Parathyroid adenoma (tissue), 2 donors: ENCODE measurements at regions not wholly inside any gene's neighbourhood (a gene's known extent, or its start where the extent isn't known, plus 50 kb on each side); places are given as distances from the start of the nearest gene placed in this dataset.

Experiments
- H2AFZ ChIP-seq: fragments of 300-600 bp; sonication (generic); one replicate; pipeline ENCODE4 v1.7.0; 2017; ENCODE audit warnings: antibody characterized with exemption, mild to moderate bottlenecking
- H3K27ac ChIP-seq: fragments of 300-600 bp; sonication (generic); one replicate; pipeline ENCODE4 v1.7.0; 2017
- H3K27me3 ChIP-seq: fragments of 300-600 bp; sonication (generic); one replicate; pipeline ENCODE4 v1.7.0; 2017; ENCODE audit warnings: low read length; ENCODE audit not compliant: control insufficient read depth, insufficient read depth
- H3K36me3 ChIP-seq: fragments of 300-600 bp; sonication (generic); one replicate; pipeline ENCODE4 v1.7.0; 2017; ENCODE audit warnings: low read length; ENCODE audit not compliant: control insufficient read depth, insufficient read depth
- H3K4me1 ChIP-seq: fragments of 300-600 bp; sonication (generic); one replicate; pipeline ENCODE4 v1.7.0; 2017; ENCODE audit warnings: control low read depth
- H3K4me2 ChIP-seq: fragments of 300-600 bp; sonication (generic); one replicate; pipeline ENCODE4 v1.7.0; 2017; ENCODE audit warnings: low read length
- H3K4me3 ChIP-seq: fragments of 300-600 bp; sonication (generic); one replicate; pipeline ENCODE4 v1.7.0; 2017; ENCODE audit warnings: low read depth, low read length
- H3K79me2 ChIP-seq: fragments of 300-600 bp; sonication (generic); one replicate; pipeline ENCODE4 v1.7.0; 2017; ENCODE audit warnings: control low read depth
- H3K9ac ChIP-seq: fragments of 300-600 bp; sonication (generic); one replicate; pipeline ENCODE4 v1.7.0; 2017; ENCODE audit warnings: mild to moderate bottlenecking
- H3K9me3 ChIP-seq: fragments of 300-600 bp; sonication (generic); one replicate; pipeline ENCODE4 v1.7.0; 2017; ENCODE audit warnings: low read length; ENCODE audit not compliant: control insufficient read depth
- TF ChIP-seq, protein P1 (sequence below): fragments of 300-600 bp; sonication (generic); IDR thresholded peaks from one replicate; pipeline ENCODE4 v1.7.0; 2017; ENCODE audit warnings: antibody characterized with exemption, mild to moderate bottlenecking
- donor health status: primary hyperparathyroidism.

DNA sequence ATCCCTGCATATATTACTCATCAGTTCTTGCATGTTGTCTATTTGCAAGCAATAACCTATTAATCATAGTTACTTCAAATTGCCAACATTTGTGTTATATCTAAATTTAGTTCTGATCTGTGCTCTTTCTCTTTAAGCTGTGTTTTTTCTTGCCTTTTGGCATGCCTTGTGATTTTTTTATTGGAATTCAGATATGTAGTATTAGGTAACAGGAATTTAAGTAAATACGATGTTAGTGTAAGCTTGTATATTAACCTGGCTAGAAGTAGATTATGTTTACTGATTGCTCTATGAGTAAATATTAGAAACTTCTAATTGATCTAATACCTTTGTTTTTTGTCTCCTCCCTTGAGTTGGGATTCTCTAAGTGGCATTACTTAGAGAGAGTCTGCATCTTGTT, 718.9 kb upstream of the POT1 start:
- H3K9me3 ChIP-seq = no peaks in the 10 kb centered on the region
- TF ChIP-seq, protein P1, sequence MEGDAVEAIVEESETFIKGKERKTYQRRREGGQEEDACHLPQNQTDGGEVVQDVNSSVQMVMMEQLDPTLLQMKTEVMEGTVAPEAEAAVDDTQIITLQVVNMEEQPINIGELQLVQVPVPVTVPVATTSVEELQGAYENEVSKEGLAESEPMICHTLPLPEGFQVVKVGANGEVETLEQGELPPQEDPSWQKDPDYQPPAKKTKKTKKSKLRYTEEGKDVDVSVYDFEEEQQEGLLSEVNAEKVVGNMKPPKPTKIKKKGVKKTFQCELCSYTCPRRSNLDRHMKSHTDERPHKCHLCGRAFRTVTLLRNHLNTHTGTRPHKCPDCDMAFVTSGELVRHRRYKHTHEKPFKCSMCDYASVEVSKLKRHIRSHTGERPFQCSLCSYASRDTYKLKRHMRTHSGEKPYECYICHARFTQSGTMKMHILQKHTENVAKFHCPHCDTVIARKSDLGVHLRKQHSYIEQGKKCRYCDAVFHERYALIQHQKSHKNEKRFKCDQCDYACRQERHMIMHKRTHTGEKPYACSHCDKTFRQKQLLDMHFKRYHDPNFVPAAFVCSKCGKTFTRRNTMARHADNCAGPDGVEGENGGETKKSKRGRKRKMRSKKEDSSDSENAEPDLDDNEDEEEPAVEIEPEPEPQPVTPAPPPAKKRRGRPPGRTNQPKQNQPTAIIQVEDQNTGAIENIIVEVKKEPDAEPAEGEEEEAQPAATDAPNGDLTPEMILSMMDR = no peak

DNA sequence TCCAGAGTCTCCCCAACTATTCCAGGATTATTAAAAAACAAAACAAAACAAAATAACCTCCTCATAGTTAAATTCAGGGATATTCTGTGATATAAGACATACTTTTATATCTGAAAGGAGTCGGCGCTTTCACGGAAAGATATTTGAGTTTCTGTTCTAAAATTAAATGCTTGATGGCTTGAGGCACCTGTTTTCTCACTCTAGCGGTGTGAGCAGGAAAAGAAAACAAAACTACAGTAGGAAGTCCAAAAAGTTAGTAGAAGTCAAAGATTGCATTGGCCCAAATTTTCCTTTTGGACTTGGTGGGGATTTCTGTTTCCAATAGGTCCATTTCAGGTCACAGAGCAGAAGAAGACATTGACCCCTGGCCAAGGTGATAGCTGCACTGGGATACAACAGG, 716.1 kb upstream of the POT1 start:
- Histone ChIP-seq H2AFZ (no peak overlapping the region), H3K4me3 (no peak overlapping the region), H3K36me3 (no peaks in the 10 kb centered on the region), H3K79me2 (no peaks in the 10 kb centered on the region), H3K4me1 (no peaks in the 10 kb centered on the region), H3K9me3 (no peaks in the 10 kb centered on the region), H3K27ac (no peak overlapping the region), H3K27me3 (no peaks in the 10 kb centered on the region), H3K9ac (no peak overlapping the region), H3K4me2 (no peak overlapping the region)
- TF ChIP-seq, protein P1 = no peak

More for the DNA sequence above, 718.9 kb upstream of the POT1 start:
- H3K4me1 ChIP-seq = no peaks in the 10 kb centered on the region
- H3K4me3 ChIP-seq = no peak overlapping the region
- H3K4me2 ChIP-seq = no peak overlapping the region
- H3K27ac ChIP-seq = no peak overlapping the region
- H3K9ac ChIP-seq = no peak overlapping the region
- H3K36me3 ChIP-seq = no peaks in the 10 kb centered on the region
- H3K27me3 ChIP-seq = no peaks in the 10 kb centered on the region
- no peaks in the 10 kb centered on the region for H3K79me2 ChIP-seq
- H2AFZ ChIP-seq = no peak overlapping the region

- no peak overlapping the region for H3K4me2 ChIP-seq
- TF ChIP-seq, protein P1 = no peak
- H3K79me2 ChIP-seq = no peaks in the 10 kb centered on the region
- no peaks in the 10 kb centered on the region for H3K4me1 ChIP-seq
- no peaks in the 10 kb centered on the region for H3K36me3 ChIP-seq
- H3K27ac ChIP-seq = no peak overlapping the region
- H3K9ac ChIP-seq = no peak overlapping the region
- no peaks in the 10 kb centered on the region for H3K9me3 ChIP-seq
- H3K4me3 ChIP-seq = no peak overlapping the region
- H3K27me3 ChIP-seq = no peaks in the 10 kb centered on the region
- no peak overlapping the region for H2AFZ ChIP-seq
Observed at GRCh38 chr7:125644109-125644508, 714.5 kb upstream of the POT1 start.

GRCh38 chr7:125643302-125643701, 713.7 kb upstream of the POT1 start:
- Histone ChIP-seq H3K9ac (no peak overlapping the region), H3K27me3 (no peaks in the 10 kb centered on the region), H3K79me2 (no peaks in the 10 kb centered on the region), H2AFZ (no peak overlapping the region), H3K36me3 (no peaks in the 10 kb centered on the region), H3K27ac (no peak overlapping the region), H3K9me3 (no peaks in the 10 kb centered on the region), H3K4me1 (no peaks in the 10 kb centered on the region), H3K4me2 (no peak overlapping the region), H3K4me3 (no peak overlapping the region)
- TF ChIP-seq, protein P1 = no peak

DNA sequence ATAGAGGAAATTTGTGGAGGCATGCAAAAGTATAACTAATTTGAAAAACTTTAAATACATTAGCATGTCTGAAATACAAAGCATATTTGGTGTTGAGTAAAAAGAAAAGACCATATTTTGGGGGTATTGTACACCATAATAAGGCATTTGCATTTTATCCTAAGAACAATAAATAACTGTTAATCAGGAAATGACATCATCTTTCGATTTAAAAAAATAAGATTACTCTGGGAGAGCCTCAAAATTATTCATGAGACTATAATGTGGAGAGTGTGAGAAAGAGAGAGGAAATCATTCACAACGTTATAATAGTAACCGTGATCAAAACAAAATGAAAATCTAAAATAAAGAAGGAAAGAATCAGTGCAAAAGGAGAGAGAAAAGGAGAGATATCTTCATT, 712.3 kb upstream of the POT1 start:
- Histone ChIP-seq H3K4me1 (no peaks in the 10 kb centered on the region), H3K4me3 (no peak overlapping the region), H3K9me3 (no peaks in the 10 kb centered on the region), H3K27me3 (no peaks in the 10 kb centered on the region), H2AFZ (no peak overlapping the region), H3K9ac (no peak overlapping the region), H3K36me3 (no peaks in the 10 kb centered on the region), H3K4me2 (no peak overlapping the region), H3K79me2 (no peaks in the 10 kb centered on the region), H3K27ac (no peak overlapping the region)
- TF ChIP-seq, protein P1 = no peak
